ENCODE measurements at regions not wholly inside any gene's neighbourhood (a gene's known extent, or its start where the extent isn't known, plus 50 kb on each side); places are given as distances from the start of the nearest gene placed in this dataset.

GRCh38 chr12:115584156-115584555 lies 693.3 kb downstream of the MED13L start:
- CTCF ChIA-PET: no interaction called here
- Mint-ChIP-seq H3K27me3 (ENCODE audit: unreplicated experiment) (no peaks in the 10 kb centered on the region), H3K36me3 (ENCODE audit: insufficient read depth, unreplicated experiment) (no peaks in the 10 kb centered on the region), H3K27ac (ENCODE audit: unreplicated experiment) (no peak overlapping the region), H3K9me3 (ENCODE audit: low read depth, unreplicated experiment) (peaks cover 16% of the 10 kb centered on the region), H3K4me3 (ENCODE audit: low read depth, unreplicated experiment) (no peak overlapping the region), H3K4me1 (ENCODE audit: low read depth, unreplicated experiment) (no peaks in the 10 kb centered on the region)
- no TSS peak for BruUV-seq (replicated peaks)
- intact Hi-C loops (cut with micrococcal nuclease; ENCODE audit: unreplicated experiment): no loop called here
- DNase-seq: no peak
- TF ChIP-seq, protein P1, sequence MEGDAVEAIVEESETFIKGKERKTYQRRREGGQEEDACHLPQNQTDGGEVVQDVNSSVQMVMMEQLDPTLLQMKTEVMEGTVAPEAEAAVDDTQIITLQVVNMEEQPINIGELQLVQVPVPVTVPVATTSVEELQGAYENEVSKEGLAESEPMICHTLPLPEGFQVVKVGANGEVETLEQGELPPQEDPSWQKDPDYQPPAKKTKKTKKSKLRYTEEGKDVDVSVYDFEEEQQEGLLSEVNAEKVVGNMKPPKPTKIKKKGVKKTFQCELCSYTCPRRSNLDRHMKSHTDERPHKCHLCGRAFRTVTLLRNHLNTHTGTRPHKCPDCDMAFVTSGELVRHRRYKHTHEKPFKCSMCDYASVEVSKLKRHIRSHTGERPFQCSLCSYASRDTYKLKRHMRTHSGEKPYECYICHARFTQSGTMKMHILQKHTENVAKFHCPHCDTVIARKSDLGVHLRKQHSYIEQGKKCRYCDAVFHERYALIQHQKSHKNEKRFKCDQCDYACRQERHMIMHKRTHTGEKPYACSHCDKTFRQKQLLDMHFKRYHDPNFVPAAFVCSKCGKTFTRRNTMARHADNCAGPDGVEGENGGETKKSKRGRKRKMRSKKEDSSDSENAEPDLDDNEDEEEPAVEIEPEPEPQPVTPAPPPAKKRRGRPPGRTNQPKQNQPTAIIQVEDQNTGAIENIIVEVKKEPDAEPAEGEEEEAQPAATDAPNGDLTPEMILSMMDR (IDR thresholded peaks at IDR 0.05; ENCODE audit: unreplicated experiment): no peak

- no peak overlapping the region for H3K27ac Mint-ChIP-seq (ENCODE audit: unreplicated experiment)
- no peak overlapping the region for H3K4me3 Mint-ChIP-seq (ENCODE audit: low read depth, unreplicated experiment)
- no peaks in the 10 kb centered on the region for H3K27me3 Mint-ChIP-seq (ENCODE audit: unreplicated experiment)
- CTCF ChIA-PET: no interaction called here
- no peaks in the 10 kb centered on the region for H3K36me3 Mint-ChIP-seq (ENCODE audit: insufficient read depth, unreplicated experiment)
- TF ChIP-seq, protein P1 (IDR thresholded peaks at IDR 0.05; ENCODE audit: unreplicated experiment): no peak
- DNase-seq: no peak
- no peaks in the 10 kb centered on the region for H3K4me1 Mint-ChIP-seq (ENCODE audit: low read depth, unreplicated experiment)
- no TSS peak for BruUV-seq (replicated peaks)
- H3K9me3 Mint-ChIP-seq (ENCODE audit: low read depth, unreplicated experiment): peaks cover 20% of the 10 kb centered on the region
- intact Hi-C loops (cut with micrococcal nuclease; ENCODE audit: unreplicated experiment): no loop called here
These were observed 693.9 kb downstream of the MED13L start for GRCh38 chr12:115583591-115583990.

DNA sequence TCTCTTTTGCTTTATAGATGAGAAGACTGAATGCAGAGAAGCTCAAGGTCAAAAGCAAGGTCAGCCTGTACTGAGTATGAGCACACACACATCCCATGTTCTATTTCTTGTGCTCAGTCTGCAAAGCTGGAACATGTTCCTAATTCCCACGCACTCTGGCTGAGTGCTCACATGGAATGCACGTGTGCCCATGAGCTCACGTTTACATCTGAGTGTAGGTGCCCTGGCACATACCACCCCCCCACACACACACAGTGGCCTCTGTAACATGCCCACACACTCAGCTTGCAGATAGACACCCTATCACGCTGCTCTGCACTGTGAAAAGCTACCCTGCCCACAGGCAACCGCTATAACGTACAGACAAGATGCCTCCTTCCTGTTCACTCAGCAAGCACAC lies 700.1 kb downstream of the MED13L start:
- DNase-seq: no peak
- Mint-ChIP-seq H3K27me3 (ENCODE audit: unreplicated experiment) (no peaks in the 10 kb centered on the region), H3K4me3 (ENCODE audit: low read depth, unreplicated experiment) (no peak overlapping the region), H3K9me3 (ENCODE audit: low read depth, unreplicated experiment) (peaks cover 18% of the 10 kb centered on the region), H3K27ac (ENCODE audit: unreplicated experiment) (no peak overlapping the region), H3K36me3 (ENCODE audit: insufficient read depth, unreplicated experiment) (no peaks in the 10 kb centered on the region), H3K4me1 (ENCODE audit: low read depth, unreplicated experiment) (no peaks in the 10 kb centered on the region)
- CTCF ChIA-PET: no interaction called here
- no TSS peak for BruUV-seq (replicated peaks)
- intact Hi-C loops (cut with micrococcal nuclease; ENCODE audit: unreplicated experiment): no loop called here
- TF ChIP-seq, protein P1 (IDR thresholded peaks at IDR 0.05; ENCODE audit: unreplicated experiment): no peak

DNA sequence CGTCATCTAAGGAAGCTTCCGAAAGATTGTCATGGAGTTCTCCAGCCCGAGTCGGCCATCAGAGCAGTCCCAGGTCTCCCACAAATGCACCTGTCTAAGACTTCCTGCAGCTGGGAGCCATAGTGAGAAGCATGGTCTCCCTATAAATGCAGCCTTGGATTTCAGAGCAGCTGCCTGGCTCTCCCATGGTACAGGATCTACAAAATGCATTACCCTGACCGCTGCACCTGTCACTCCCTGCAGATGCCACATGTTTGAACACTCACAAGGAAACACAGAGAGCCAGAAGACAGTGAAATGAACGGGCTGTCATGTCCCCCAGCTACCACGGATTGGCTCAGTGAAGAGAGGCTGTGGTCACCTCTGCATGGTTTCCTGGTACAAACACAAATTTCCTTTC lies 702.7 kb downstream of the MED13L start:
- Mint-ChIP-seq H3K4me1 (ENCODE audit: low read depth, unreplicated experiment) (no peaks in the 10 kb centered on the region), H3K36me3 (ENCODE audit: insufficient read depth, unreplicated experiment) (no peaks in the 10 kb centered on the region), H3K27ac (ENCODE audit: unreplicated experiment) (no peak overlapping the region), H3K27me3 (ENCODE audit: unreplicated experiment) (no peaks in the 10 kb centered on the region), H3K4me3 (ENCODE audit: low read depth, unreplicated experiment) (no peak overlapping the region), H3K9me3 (ENCODE audit: low read depth, unreplicated experiment) (peaks cover 23% of the 10 kb centered on the region)
- CTCF ChIA-PET: no interaction called here
- DNase-seq: no peak
- TF ChIP-seq, protein P1 (IDR thresholded peaks at IDR 0.05; ENCODE audit: unreplicated experiment): no peak
- no TSS peak for BruUV-seq (replicated peaks)
- intact Hi-C loops (cut with micrococcal nuclease; ENCODE audit: unreplicated experiment): no loop called here

DNA sequence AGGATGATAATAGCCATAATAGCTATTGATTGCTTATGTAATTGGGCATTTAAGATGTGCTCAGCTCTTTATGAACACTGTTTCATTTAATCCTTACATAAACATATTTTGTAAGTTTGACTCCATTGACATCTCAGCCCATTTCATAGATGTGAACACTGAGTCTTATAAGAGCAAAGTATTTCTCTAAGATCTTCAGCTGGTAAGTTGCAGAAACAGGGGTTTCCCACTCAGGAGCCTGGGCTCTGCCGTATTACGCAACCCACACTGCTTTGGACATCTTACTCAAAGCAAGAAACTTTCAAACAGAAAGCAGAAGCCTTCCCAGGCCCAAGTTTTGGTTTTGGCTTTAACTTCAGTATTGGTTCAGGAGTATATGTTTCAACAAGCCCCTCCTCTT lies 705.1 kb downstream of the MED13L start:
- H3K27ac Mint-ChIP-seq (ENCODE audit: unreplicated experiment): no peak overlapping the region
- H3K4me1 Mint-ChIP-seq (ENCODE audit: low read depth, unreplicated experiment): no peaks in the 10 kb centered on the region
- no peak for DNase-seq
- H3K9me3 Mint-ChIP-seq (ENCODE audit: low read depth, unreplicated experiment): peaks cover 17% of the 10 kb centered on the region
- H3K36me3 Mint-ChIP-seq (ENCODE audit: insufficient read depth, unreplicated experiment): no peaks in the 10 kb centered on the region
- intact Hi-C loops (cut with micrococcal nuclease; ENCODE audit: unreplicated experiment): no loop called here
- no peaks in the 10 kb centered on the region for H3K27me3 Mint-ChIP-seq (ENCODE audit: unreplicated experiment)
- TF ChIP-seq, protein P1 (IDR thresholded peaks at IDR 0.05; ENCODE audit: unreplicated experiment): no peak
- H3K4me3 Mint-ChIP-seq (ENCODE audit: low read depth, unreplicated experiment): no peak overlapping the region
- CTCF ChIA-PET: no interaction called here
- BruUV-seq (replicated peaks): no TSS peak

Measured in Calu3 (cell line).